BJ (cell line): ENCODE measurements at regions not wholly inside any gene's neighbourhood (a gene's known extent, or its start where the extent isn't known, plus 50 kb on each side); places are given as distances from the start of the nearest gene placed in this dataset.

ENCODE experiments used
- CTCF ChIA-PET: fragments of 350-600 bp; formaldehyde crosslinking; extraction: SDS; loops from one replicate; lab custom pipeline; 2021; ENCODE audit warnings: antibody characterized with exemption, inconsistent platforms; lab: Yijun Ruan, JAX
- POLR2A ChIA-PET: fragments of 300-600 bp; sonication (Branson Sonifier 250); formaldehyde crosslinking; extraction: SDS; loops from one replicate; lab custom pipeline; 2021; ENCODE audit warnings: antibody characterized with exemption; lab: Charles Lee
- DNase-seq: peaks from one replicate; pipeline ENCODE4 v3.0.0-alpha.2; 2011; ENCODE audit warnings: low read depth
- H3K27me3 ChIP-seq: 2 replicates; pipeline ENCODE4 v1.6.0; 2011; ENCODE audit warnings: low read length; ENCODE audit not compliant: control insufficient read depth, insufficient read depth
- H3K36me3 ChIP-seq: 2 replicates; pipeline ENCODE4 v1.5.1; 2011; ENCODE audit warnings: low read length; ENCODE audit not compliant: control insufficient read depth, insufficient read depth
- H3K4me3 ChIP-seq: 2 replicates; pipeline ENCODE4 v1.5.1; 2011; ENCODE audit warnings: low read depth, mild to moderate bottlenecking, control low read depth, low read length
- CTCF ChIP-seq: IDR thresholded peaks from 2 replicates; pipeline ENCODE4 v1.5.1; 2011; ENCODE audit warnings: low read depth, mild to moderate bottlenecking, control low read depth, inconsistent platforms, low read length, moderate library complexity; ENCODE audit not compliant: insufficient read depth

- CTCF ChIA-PET, result interaction anchor here (1.3 kb wide), 1 partner anchor 9 kb away, joined by 4 read pairs; no protein-coding TSS in a partner anchor
- Histone ChIP-seq H3K27me3 (peaks cover 2% of the 10 kb centered on the region; the same call in 1 of the 2 replicates), H3K4me3 (no peak overlapping the region), H3K36me3 (no peaks in the 10 kb centered on the region)
- TF ChIP-seq CTCF, result no peak
- no peak for DNase-seq
- POLR2A ChIA-PET, result no interaction called here
These were observed 50.8 kb upstream of the POFUT2 start for GRCh38 chr21:45338311-45339017.

- no peak for TF ChIP-seq CTCF
- POLR2A ChIA-PET, result no interaction called here
- DNase-seq, result no peak
- no peaks in the 10 kb centered on the region for H3K36me3 ChIP-seq
- H3K4me3 ChIP-seq, result no peak overlapping the region
- CTCF ChIA-PET, result no interaction called here
- peaks cover 2% of the 10 kb centered on the region; the same call in 1 of the 2 replicates for H3K27me3 ChIP-seq
These were observed 52.0 kb upstream of the POFUT2 start for GRCh38 chr21:45339421-45340402.

GRCh38 chr21:45340515-45340914 is 52.8 kb upstream of the POFUT2 start:
- CTCF ChIA-PET, result no interaction called here
- DNase-seq, result no peak
- no peak overlapping the region for H3K4me3 ChIP-seq
- no peaks in the 10 kb centered on the region for H3K36me3 ChIP-seq
- H3K27me3 ChIP-seq, result peaks cover 2% of the 10 kb centered on the region; the same call in 1 of the 2 replicates
- POLR2A ChIA-PET, result no interaction called here
- TF ChIP-seq CTCF, result no peak

- Histone ChIP-seq H3K4me3 (no peak overlapping the region), H3K27me3 (peaks cover 2% of the 10 kb centered on the region; the same call in 1 of the 2 replicates), H3K36me3 (no peaks in the 10 kb centered on the region)
- ChIA-PET POLR2A (no interaction called here), CTCF (interaction anchor here (0.6 kb wide), 1 partner anchor 13 kb away, joined by 3 read pairs; no protein-coding TSS in a partner anchor)
- TF ChIP-seq CTCF, result no peak
- DNase-seq, result no peak
These were observed 53.6 kb upstream of the POFUT2 start for GRCh38 chr21:45341261-45341660.

GRCh38 chr21:45341779-45342178 is 54.1 kb upstream of the POFUT2 start:
- Histone ChIP-seq H3K4me3 (no peak overlapping the region), H3K27me3 (peaks cover 2% of the 10 kb centered on the region; the same call in 1 of the 2 replicates), H3K36me3 (no peaks in the 10 kb centered on the region)
- POLR2A ChIA-PET, result no interaction called here
- CTCF ChIA-PET, result interaction anchor here (0.6 kb wide), 1 partner anchor 12 kb away, joined by 3 read pairs; no protein-coding TSS in a partner anchor
- DNase-seq, result no peak
- TF ChIP-seq CTCF, result no peak
